ENCODE measurements at regions not wholly inside any gene's neighbourhood (a gene's known extent, or its start where the extent isn't known, plus 50 kb on each side); places are given as distances from the start of the nearest gene placed in this dataset.

- ChIA-PET CTCF (no interaction called here), POLR2A (no interaction called here)
- Mint-ChIP-seq H3K27ac (ENCODE audit: unreplicated experiment) (no peak overlapping the region), H3K4me3 (ENCODE audit: unreplicated experiment) (no peak overlapping the region), H3K4me1 (ENCODE audit: low read depth, unreplicated experiment) (no peaks in the 10 kb centered on the region), H3K9me3 (ENCODE audit: unreplicated experiment) (peaks cover 21% of the 10 kb centered on the region), H3K27me3 (ENCODE audit: insufficient read depth, unreplicated experiment) (peaks cover 6% of the 10 kb centered on the region), H3K36me3 (ENCODE audit: insufficient read depth, unreplicated experiment) (no peaks in the 10 kb centered on the region)
- BruUV-seq (replicated peaks): no TSS peak
- Histone ChIP-seq H3K36me3 (ENCODE audit: control insufficient read depth, insufficient read depth, low read length) (no peaks in the 10 kb centered on the region), H3K4me1 (no peaks in the 10 kb centered on the region), H3K9me3 (no peaks in the 10 kb centered on the region), H3K27me3 (replicated peaks; ENCODE audit: control insufficient read depth, insufficient read depth, low read length) (no peaks in the 10 kb centered on the region), H3K4me3 (ENCODE audit: low read depth, low read length) (no peak overlapping the region)
- no peak for DNase-seq
- TF ChIP-seq CTCF (IDR thresholded peaks at IDR 0.05; ENCODE audit: insufficient read depth in 1 of 2, low read depth in 1 of 2, low read length in 1 of 2, severe bottlenecking in 1 of 2, unreplicated experiment in 1 of 2): no peak
- intact Hi-C loops (cut with micrococcal nuclease; ENCODE audit: unreplicated experiment): no loop called here
These were observed 1957.0 kb upstream of the AGA start for GRCh38 chr4:179399054-179399782.

- Histone ChIP-seq H3K9me3 (no peaks in the 10 kb centered on the region), H3K36me3 (ENCODE audit: control insufficient read depth, insufficient read depth, low read length) (no peaks in the 10 kb centered on the region), H3K4me3 (ENCODE audit: low read depth, low read length) (no peak overlapping the region), H3K27me3 (replicated peaks; ENCODE audit: control insufficient read depth, insufficient read depth, low read length) (no peaks in the 10 kb centered on the region), H3K4me1 (no peaks in the 10 kb centered on the region)
- Mint-ChIP-seq H3K36me3 (ENCODE audit: insufficient read depth, unreplicated experiment) (no peaks in the 10 kb centered on the region), H3K27me3 (ENCODE audit: insufficient read depth, unreplicated experiment) (no peaks in the 10 kb centered on the region), H3K27ac (ENCODE audit: unreplicated experiment) (no peak overlapping the region), H3K9me3 (ENCODE audit: unreplicated experiment) (no peaks in the 10 kb centered on the region), H3K4me1 (ENCODE audit: low read depth, unreplicated experiment) (no peaks in the 10 kb centered on the region), H3K4me3 (ENCODE audit: unreplicated experiment) (no peak overlapping the region)
- intact Hi-C loops (cut with micrococcal nuclease; ENCODE audit: unreplicated experiment): no loop called here
- POLR2A ChIA-PET: interaction anchor here (0.5 kb wide), 1 partner anchor 273 kb away, joined by 3 read pairs; no protein-coding TSS in a partner anchor
- BruUV-seq (replicated peaks): no TSS peak
- TF ChIP-seq CTCF (IDR thresholded peaks at IDR 0.05; ENCODE audit: insufficient read depth in 1 of 2, low read depth in 1 of 2, low read length in 1 of 2, severe bottlenecking in 1 of 2, unreplicated experiment in 1 of 2): no peak
- CTCF ChIA-PET: no interaction called here
- DNase-seq: no peak
These were observed 1973.0 kb upstream of the AGA start for GRCh38 chr4:179415037-179415846.

DNA sequence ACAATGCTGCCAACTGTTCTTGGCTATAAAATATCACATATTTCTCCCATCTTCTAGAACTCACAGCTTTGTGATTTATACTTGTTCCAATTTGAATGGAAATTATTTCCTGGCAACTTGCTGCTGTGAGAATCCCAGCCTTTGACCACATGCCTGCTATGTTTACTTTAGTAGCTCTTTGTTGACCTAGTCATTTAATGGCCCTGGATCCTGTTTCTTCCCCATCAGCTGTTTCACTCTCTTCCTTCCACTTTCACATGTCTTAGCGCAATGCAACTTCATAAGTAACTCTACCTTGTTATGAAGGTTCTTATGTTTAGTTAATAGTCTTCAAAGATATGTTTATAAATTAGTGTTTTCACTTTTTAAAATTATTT, 1973.6 kb upstream of the AGA start:
- Mint-ChIP-seq H3K27ac (ENCODE audit: unreplicated experiment) (no peak overlapping the region), H3K36me3 (ENCODE audit: insufficient read depth, unreplicated experiment) (no peaks in the 10 kb centered on the region), H3K4me1 (ENCODE audit: low read depth, unreplicated experiment) (no peaks in the 10 kb centered on the region), H3K4me3 (ENCODE audit: unreplicated experiment) (no peak overlapping the region), H3K9me3 (ENCODE audit: unreplicated experiment) (no peaks in the 10 kb centered on the region), H3K27me3 (ENCODE audit: insufficient read depth, unreplicated experiment) (no peaks in the 10 kb centered on the region)
- H3K4me1 ChIP-seq: no peaks in the 10 kb centered on the region
- no peaks in the 10 kb centered on the region for H3K36me3 ChIP-seq (ENCODE audit: control insufficient read depth, insufficient read depth, low read length)
- H3K9me3 ChIP-seq: no peaks in the 10 kb centered on the region
- no peak for TF ChIP-seq CTCF (IDR thresholded peaks at IDR 0.05; ENCODE audit: insufficient read depth in 1 of 2, low read depth in 1 of 2, low read length in 1 of 2, severe bottlenecking in 1 of 2, unreplicated experiment in 1 of 2)
- DNase-seq: no peak
- H3K27me3 ChIP-seq (replicated peaks; ENCODE audit: control insufficient read depth, insufficient read depth, low read length): no peaks in the 10 kb centered on the region
- ChIA-PET POLR2A (no interaction called here), CTCF (no interaction called here)
- no TSS peak for BruUV-seq (replicated peaks)
- intact Hi-C loops (cut with micrococcal nuclease; ENCODE audit: unreplicated experiment): no loop called here
- no peak overlapping the region for H3K4me3 ChIP-seq (ENCODE audit: low read depth, low read length)

Data from Caco-2 (cell line).